ENCODE measurements at regions not wholly inside any gene's neighbourhood (a gene's known extent, or its start where the extent isn't known, plus 50 kb on each side); places are given as distances from the start of the nearest gene placed in this dataset.
"Not testable (repeated sequence)": the region's sequence is repeated elsewhere in the genome, so short reads cannot be mapped to it uniquely, and the experiment has no call there.

GRCh38 chr9:39744898-39745297 lies 389.4 kb downstream of the SPATA31A1 start:
- H3K4me1 Mint-ChIP-seq (ENCODE audit: low read depth); H3K27ac Mint-ChIP-seq; DNase-seq (ENCODE audit: low spot score, unreplicated experiment); H3K9me3 Mint-ChIP-seq (ENCODE audit: low read depth); H3K36me3 Mint-ChIP-seq (ENCODE audit: insufficient read depth); H3K27me3 Mint-ChIP-seq; H3K4me3 Mint-ChIP-seq (ENCODE audit: low read depth): not testable (repeated sequence)

- DNase-seq (ENCODE audit: low spot score, unreplicated experiment); H3K4me3 Mint-ChIP-seq (ENCODE audit: low read depth); H3K4me1 Mint-ChIP-seq (ENCODE audit: low read depth); H3K9me3 Mint-ChIP-seq (ENCODE audit: low read depth); H3K27me3 Mint-ChIP-seq; H3K36me3 Mint-ChIP-seq (ENCODE audit: insufficient read depth); H3K27ac Mint-ChIP-seq: not testable (repeated sequence)
Observed at GRCh38 chr9:39775570-39775969, 420.1 kb downstream of the SPATA31A1 start.

GRCh38 chr9:39791356-39791755 lies 435.9 kb downstream of the SPATA31A1 start:
- not testable (repeated sequence) for DNase-seq (ENCODE audit: low spot score, unreplicated experiment); H3K9me3 Mint-ChIP-seq (ENCODE audit: low read depth); H3K27ac Mint-ChIP-seq; H3K27me3 Mint-ChIP-seq; H3K36me3 Mint-ChIP-seq (ENCODE audit: insufficient read depth); H3K4me3 Mint-ChIP-seq (ENCODE audit: low read depth); H3K4me1 Mint-ChIP-seq (ENCODE audit: low read depth)
- peak; percentile 23 for TF ChIP-seq CTCF (IDR thresholded peaks at IDR 0.05; ENCODE audit: unreplicated experiment)

- H3K36me3 Mint-ChIP-seq (ENCODE audit: insufficient read depth); DNase-seq (ENCODE audit: low spot score, unreplicated experiment); H3K27me3 Mint-ChIP-seq; H3K4me3 Mint-ChIP-seq (ENCODE audit: low read depth); H3K4me1 Mint-ChIP-seq (ENCODE audit: low read depth); H3K27ac Mint-ChIP-seq; H3K9me3 Mint-ChIP-seq (ENCODE audit: low read depth): not testable (repeated sequence)
Observed at GRCh38 chr9:39797935-39798334, 442.5 kb downstream of the SPATA31A1 start.

GRCh38 chr9:39799252-39799651 lies 443.8 kb downstream of the SPATA31A1 start:
- not testable (repeated sequence) for H3K4me3 Mint-ChIP-seq (ENCODE audit: low read depth); H3K27me3 Mint-ChIP-seq; DNase-seq (ENCODE audit: low spot score, unreplicated experiment); H3K36me3 Mint-ChIP-seq (ENCODE audit: insufficient read depth); H3K9me3 Mint-ChIP-seq (ENCODE audit: low read depth); H3K4me1 Mint-ChIP-seq (ENCODE audit: low read depth); H3K27ac Mint-ChIP-seq

- not testable (repeated sequence) for H3K27me3 Mint-ChIP-seq; H3K4me1 Mint-ChIP-seq (ENCODE audit: low read depth); H3K27ac Mint-ChIP-seq; H3K4me3 Mint-ChIP-seq (ENCODE audit: low read depth); H3K9me3 Mint-ChIP-seq (ENCODE audit: low read depth); DNase-seq (ENCODE audit: low spot score, unreplicated experiment); H3K36me3 Mint-ChIP-seq (ENCODE audit: insufficient read depth)
Observed at GRCh38 chr9:39802561-39802960, 447.1 kb downstream of the SPATA31A1 start.

- H3K27ac Mint-ChIP-seq, result peak overlapping the region; percentile 100
- not testable (repeated sequence) for H3K4me1 Mint-ChIP-seq (ENCODE audit: low read depth); H3K27me3 Mint-ChIP-seq; H3K9me3 Mint-ChIP-seq (ENCODE audit: low read depth); H3K36me3 Mint-ChIP-seq (ENCODE audit: insufficient read depth)
- peak overlapping the region; percentile 98 for H3K4me3 Mint-ChIP-seq (ENCODE audit: low read depth)
- peak; percentile 66 for DNase-seq (ENCODE audit: low spot score, unreplicated experiment)
Observed at GRCh38 chr9:39809401-39810226, 454.1 kb downstream of the SPATA31A1 start.

- H3K27me3 Mint-ChIP-seq; H3K9me3 Mint-ChIP-seq (ENCODE audit: low read depth); H3K4me1 Mint-ChIP-seq (ENCODE audit: low read depth); DNase-seq (ENCODE audit: low spot score, unreplicated experiment); H3K36me3 Mint-ChIP-seq (ENCODE audit: insufficient read depth); H3K27ac Mint-ChIP-seq: not testable (repeated sequence)
- peak overlapping the region; percentile 98 for H3K4me3 Mint-ChIP-seq (ENCODE audit: low read depth)
Observed at GRCh38 chr9:39810401-39810800, 454.9 kb downstream of the SPATA31A1 start.

- H3K4me1 Mint-ChIP-seq (ENCODE audit: low read depth); H3K27ac Mint-ChIP-seq; H3K27me3 Mint-ChIP-seq; H3K4me3 Mint-ChIP-seq (ENCODE audit: low read depth); DNase-seq (ENCODE audit: low spot score, unreplicated experiment); H3K36me3 Mint-ChIP-seq (ENCODE audit: insufficient read depth); H3K9me3 Mint-ChIP-seq (ENCODE audit: low read depth): not testable (repeated sequence)
Observed at GRCh38 chr9:39811615-39812014, 456.1 kb downstream of the SPATA31A1 start.
